ENCODE measurements at regions not wholly inside any gene's neighbourhood (a gene's known extent, or its start where the extent isn't known, plus 50 kb on each side); places are given as distances from the start of the nearest gene placed in this dataset.
"Not testable (repeated sequence)": the region's sequence is repeated elsewhere in the genome, so short reads cannot be mapped to it uniquely, and the experiment has no call there.

GRCh38 chr1:38609166-38610025 lies 250.2 kb downstream of the RRAGC start:
- DNase-seq (ENCODE audit: low spot score) = no peak

GRCh38 chr1:38608202-38608864 lies 251.2 kb downstream of the RRAGC start:
- DNase-seq (ENCODE audit: low spot score) = peak; percentile 49

- no peak for DNase-seq (ENCODE audit: low spot score)
Observed at GRCh38 chr1:38607526-38607925, 252.0 kb downstream of the RRAGC start.

- no peak for DNase-seq (ENCODE audit: low spot score)
Observed at GRCh38 chr1:38605063-38605462, 254.5 kb downstream of the RRAGC start.

- no peak for DNase-seq (ENCODE audit: low spot score)
Observed at GRCh38 chr1:38603907-38604306, 255.7 kb downstream of the RRAGC start.

GRCh38 chr1:38600905-38601304 lies 258.7 kb downstream of the RRAGC start:
- no peak for DNase-seq (ENCODE audit: low spot score)

- DNase-seq (ENCODE audit: low spot score) = no peak
Observed at GRCh38 chr1:38600286-38600685, 259.3 kb downstream of the RRAGC start.

- DNase-seq (ENCODE audit: low spot score) = no peak
Observed at GRCh38 chr1:38598118-38598517, 261.5 kb downstream of the RRAGC start.

- DNase-seq (ENCODE audit: low spot score) = no peak
Observed at GRCh38 chr1:38589036-38589435, 270.5 kb downstream of the RRAGC start.

- no peak for DNase-seq (ENCODE audit: low spot score)
Observed at GRCh38 chr1:38587766-38588165, 271.8 kb downstream of the RRAGC start.

GRCh38 chr1:38586993-38587646 lies 272.5 kb downstream of the RRAGC start:
- peak; percentile 68 for DNase-seq (ENCODE audit: low spot score)

- DNase-seq (ENCODE audit: low spot score) = no peak
Observed at GRCh38 chr1:38585971-38586370, 273.6 kb downstream of the RRAGC start.

- DNase-seq (ENCODE audit: low spot score) = no peak
Observed at GRCh38 chr1:38585460-38585859, 274.1 kb downstream of the RRAGC start.

- no peak for DNase-seq (ENCODE audit: low spot score)
Observed at GRCh38 chr1:38584448-38585355, 274.9 kb downstream of the RRAGC start.

GRCh38 chr1:38583287-38583686 lies 276.3 kb downstream of the RRAGC start:
- not testable (repeated sequence) for DNase-seq (ENCODE audit: low spot score)

GRCh38 chr1:38581396-38581795 lies 278.2 kb downstream of the RRAGC start:
- DNase-seq (ENCODE audit: low spot score) = no peak

- no peak for DNase-seq (ENCODE audit: low spot score)
Observed at GRCh38 chr1:38580594-38580993, 279.0 kb downstream of the RRAGC start.

GRCh38 chr1:38579056-38579455 lies 280.5 kb downstream of the RRAGC start:
- no peak for DNase-seq (ENCODE audit: low spot score)

GRCh38 chr1:38578271-38578951 lies 281.2 kb downstream of the RRAGC start:
- DNase-seq (ENCODE audit: low spot score) = no peak

GRCh38 chr1:38577937-38578270 lies 281.7 kb downstream of the RRAGC start:
- DNase-seq (ENCODE audit: low spot score) = no peak

- no peak for DNase-seq (ENCODE audit: low spot score)
Observed at GRCh38 chr1:38577385-38577784, 282.2 kb downstream of the RRAGC start.
